B cell (primary cell): ENCODE measurements at regions not wholly inside any gene's neighbourhood (a gene's known extent, or its start where the extent isn't known, plus 50 kb on each side); places are given as distances from the start of the nearest gene placed in this dataset.

Experiments used
- ATAC-seq: fragments of 200-7000 bp; cut with Tn5 transposase; one replicate; pipeline ENCODE4 v1.10.0; 2021; ENCODE audit warnings: low read depth, mild to moderate bottlenecking, moderate number of reproducible peaks, moderate library complexity
- CTCF ChIA-PET: fragments of 350-600 bp; sonication (Branson Sonifier 250); formaldehyde crosslinking; loops from one replicate; lab custom pipeline; 2021; ENCODE audit warnings: antibody characterized with exemption, inconsistent platforms; lab: Charles Lee
- POLR2A ChIA-PET: fragments of 350-600 bp; sonication (Branson Sonifier 250); formaldehyde crosslinking; loops from one replicate; lab custom pipeline; 2021; ENCODE audit warnings: antibody characterized with exemption; lab: Charles Lee
- DNase-seq: peaks from one replicate; pipeline ENCODE4 v3.0.0; 2013
- H2AFZ ChIP-seq: 2 replicates; pipeline ENCODE4 v1.6.1; 2012; ENCODE audit warnings: mild to moderate bottlenecking, low read depth, low read length; ENCODE audit not compliant: insufficient read depth, poor library complexity, severe bottlenecking
- H3K27ac ChIP-seq, 2 donors: 1 replicate in 1 of 2; 2 replicates in 1 of 2; pipeline ENCODE4 v1.5.1; 2012 to 2013; ENCODE audit warnings: low read length in 2 of 2, mild to moderate bottlenecking in 2 of 2, moderate library complexity in 1 of 2
- H3K27me3 ChIP-seq, 4 experiments: fragments of 200-600 bp in 1 of 4; sonication (generic) in 1 of 4; replicated peaks in 1 of 4; 1 replicate in 2 of 4; 2 replicates in 2 of 4; pipeline versions ENCODE4 v1.6.1 to v1.7.0; 2013 to 2016; ENCODE audit warnings: low read length in 3 of 4, mild to moderate bottlenecking in 2 of 4, mixed read lengths in 1 of 4, moderate library complexity in 1 of 4; ENCODE audit not compliant: insufficient read depth in 4 of 4, control insufficient read depth in 3 of 4; ENCODE audit errors: control extremely low read depth in 1 of 4
- H3K36me3 ChIP-seq, 2 experiments: replicated peaks in 1 of 2; 1 replicate in 1 of 2; 2 replicates in 1 of 2; pipeline versions ENCODE4 v1.6.1 to v1.7.1; 2013; ENCODE audit warnings: low read length in 1 of 2; ENCODE audit not compliant: insufficient read depth in 2 of 2, control insufficient read depth in 1 of 2; ENCODE audit errors: control extremely low read depth in 1 of 2, extremely low read depth in 1 of 2
- H3K4me1 ChIP-seq, 2 donors: fragments of 200-600 bp in 1 of 2; sonication (generic) in 1 of 2; 1 replicate in 1 of 2; 2 replicates in 1 of 2; pipeline versions ENCODE4 v1.5.1 to v1.6.1; 2013 to 2017; ENCODE audit warnings: low read length in 2 of 2; ENCODE audit not compliant: control insufficient read depth in 2 of 2, insufficient read depth in 2 of 2
- H3K4me2 ChIP-seq: replicated peaks from 2 replicates; pipeline ENCODE3; 2012; ENCODE audit warnings: mild to moderate bottlenecking, low read depth, low read length; ENCODE audit not compliant: poor library complexity, severe bottlenecking
- H3K4me3 ChIP-seq, 5 experiments: fragments of 200-600 bp in 1 of 5; sonication (generic) in 1 of 5; 1 replicate in 3 of 5; 2 replicates in 2 of 5; pipeline versions ENCODE4 v1.5.1 to v1.7.0; 2011 to 2016; ENCODE audit warnings: low read length in 4 of 5, mild to moderate bottlenecking in 4 of 5, low read depth in 2 of 5, control low read depth in 1 of 5, moderate library complexity in 1 of 5; ENCODE audit not compliant: insufficient read depth in 1 of 5; ENCODE audit errors: control extremely low read depth in 1 of 5, extremely low read depth in 1 of 5
- H3K79me2 ChIP-seq: fragments of 200-600 bp; sonication (generic); one replicate; pipeline ENCODE4 v1.6.0; 2016; ENCODE audit warnings: low read length; ENCODE audit not compliant: control insufficient read depth, insufficient read depth
- H3K9ac ChIP-seq: fragments of 200-600 bp; sonication (generic); 2 replicates; pipeline ENCODE4 v1.6.1; 2017; ENCODE audit warnings: mild to moderate bottlenecking, low read length, moderate library complexity
- H3K9me3 ChIP-seq, 3 donors: one replicate each; pipeline versions ENCODE4 v1.6.1 to v1.7.1; 2013; ENCODE audit warnings: low read length in 2 of 3; ENCODE audit not compliant: control insufficient read depth in 2 of 3, insufficient read depth in 1 of 3; ENCODE audit errors: control extremely low read depth in 1 of 3
- H4K20me1 ChIP-seq: 2 replicates; pipeline ENCODE4 v1.6.0; 2012; ENCODE audit warnings: mild to moderate bottlenecking, low read length; ENCODE audit not compliant: insufficient read depth, control insufficient read depth, poor library complexity, severe bottlenecking
- H3K27ac Mint-ChIP-seq: one replicate; pipeline ENCODE4 v1.8.0; 2021; ENCODE audit warnings: mixed read lengths
- H3K27me3 Mint-ChIP-seq: one replicate; pipeline ENCODE4 v1.8.0; 2021; ENCODE audit warnings: mixed read lengths
- H3K4me1 Mint-ChIP-seq: one replicate; pipeline ENCODE4 v1.8.0; 2021; ENCODE audit warnings: mixed read lengths
- H3K4me3 Mint-ChIP-seq: one replicate; pipeline ENCODE4 v1.8.0; 2021; ENCODE audit warnings: mixed read lengths
- H3K9me3 Mint-ChIP-seq: one replicate; pipeline ENCODE4 v1.8.0; 2022; ENCODE audit warnings: mixed read lengths; ENCODE audit not compliant: insufficient read depth
- CTCF ChIP-seq: fragments of 200-600 bp; IDR thresholded peaks from one replicate; pipeline ENCODE4 v1.8.0; 2022; ENCODE audit warnings: antibody characterized with exemption, mild to moderate bottlenecking
- EZH2 ChIP-seq: IDR thresholded peaks from 2 replicates; pipeline ENCODE4 v1.6.1; 2012; ENCODE audit warnings: borderline replicate concordance, low read depth, mild to moderate bottlenecking, moderate library complexity, low read length; ENCODE audit not compliant: insufficient read depth, poor library complexity, severe bottlenecking
- WGBS: methylation state at CpG from one replicate; pipeline ENCODE4 v1.1.5; 2013; ENCODE audit warnings: missing lambda C conversion rate; ENCODE audit not compliant: insufficient coverage; 5-methylcytosine and 5-hydroxymethylcytosine counted together
- intact Hi-C: fragments of 100-400 bp; cut with micrococcal nuclease; formaldehyde crosslinking; loops from one replicate; pipeline ENCODE4 v1.10.0; 2022

GRCh38 chr17:77861981-77862645 lies 96.4 kb upstream of the TNRC6C start:
- ChIA-PET POLR2A (interaction anchor here (0.6 kb wide), 1 partner anchor 409 kb away, joined by 3 read pairs; no protein-coding TSS in a partner anchor), CTCF (no interaction called here)
- Histone ChIP-seq H4K20me1 (no peaks in the 10 kb centered on the region), H3K9me3 (peaks cover 0 to 8% (median 0%) of the 10 kb centered on the region in 3 donors), H3K36me3 (no peaks in the 10 kb centered on the region), H3K27ac (no peak overlapping the region), H3K27me3 (peaks cover 0 to 63% (median 28%) of the 10 kb centered on the region in 4 experiments), H3K4me1 (peaks cover 24 to 32% of the 10 kb centered on the region in 2 donors), H3K4me3 (no peak overlapping the region), H3K79me2 (no peaks in the 10 kb centered on the region), H3K4me2 (no peak overlapping the region), H3K9ac (no peak overlapping the region), H2AFZ (no peak overlapping the region)
- no peak for DNase-seq
- Mint-ChIP-seq H3K27me3 (peaks cover 67% of the 10 kb centered on the region), H3K9me3 (no peaks in the 10 kb centered on the region), H3K4me3 (no peak overlapping the region), H3K27ac (no peak overlapping the region), H3K4me1 (peaks cover 27% of the 10 kb centered on the region)
- no peak for ATAC-seq
- intact Hi-C loops, result no loop called here
- TF ChIP-seq CTCF (no peak), EZH2 (no peak)
- WGBS, result 87% methylated on average over 13 of the region's 13 CpGs
